SK-N-SH (cell line): ENCODE measurements at regions not wholly inside any gene's neighbourhood (a gene's known extent, or its start where the extent isn't known, plus 50 kb on each side); places are given as distances from the start of the nearest gene placed in this dataset.
"Not testable (repeated sequence)": the region's sequence is repeated elsewhere in the genome, so short reads cannot be mapped to it uniquely, and the experiment has no call there.

Experiments
- CTCF ChIA-PET: fragments of 300-600, 350-600 bp; formaldehyde crosslinking; extraction: SDS; loops from one replicate; lab custom pipeline; 2021; lab: Yijun Ruan, JAX
- POLR2A ChIA-PET: fragments of 350-600 bp; sonication (Branson Sonifier 250); formaldehyde crosslinking; extraction: SDS; loops from one replicate; lab custom pipeline; 2020; ENCODE audit warnings: antibody characterized with exemption, inconsistent platforms; lab: Yijun Ruan, JAX
- DNase-seq: peaks from one replicate; pipeline ENCODE4 v3.0.0; 2012
- H2AFZ ChIP-seq: fragments of 200-600 bp; sonication (generic); 2 replicates; pipeline ENCODE4 v1.8.1; 2016; ENCODE audit warnings: antibody characterized with exemption, mild to moderate bottlenecking, low read depth
- H3F3A ChIP-seq: fragments of 200-600 bp; sonication (generic); replicated peaks from 2 replicates; pipeline ENCODE3; 2016; ENCODE audit warnings: antibody characterized with exemption, mild to moderate bottlenecking; ENCODE audit not compliant: insufficient read depth
- H3K27ac ChIP-seq, 2 experiments: fragments of 200-500 bp in 1 of 2; fragments of 200-600 bp in 1 of 2; sonication (Bioruptor generic) in 1 of 2; sonication (generic), shearing (Covaris generic) in 1 of 2; 2 replicates each; pipeline versions ENCODE4 v1.5.1 to v1.6.1; 2014 to 2016; ENCODE audit warnings: low read depth in 2 of 2, inconsistent platforms in 1 of 2, low read length in 1 of 2, mild to moderate bottlenecking in 1 of 2, mixed read lengths in 1 of 2
- H3K27me3 ChIP-seq: fragments of 200-600 bp; sonication (generic), shearing (Covaris generic); 2 replicates; pipeline ENCODE4 v1.6.1; 2016; ENCODE audit warnings: mixed run types; ENCODE audit not compliant: insufficient read depth
- H3K36me3 ChIP-seq, 2 experiments: fragments of 200-500 bp in 1 of 2; fragments of 200-600 bp in 1 of 2; sonication (Bioruptor generic) in 1 of 2; sonication (generic) in 1 of 2; replicated peaks in 1 of 2; 2 replicates each; pipeline versions ENCODE3 to v1.5.1; 2014 to 2016; ENCODE audit warnings: low read length in 1 of 2, mild to moderate bottlenecking in 1 of 2; ENCODE audit not compliant: insufficient read depth in 2 of 2, control insufficient read depth in 1 of 2
- H3K4me1 ChIP-seq, 2 experiments: fragments of 200-500 bp in 1 of 2; fragments of 200-600 bp in 1 of 2; sonication (Bioruptor generic) in 1 of 2; sonication (generic), shearing (Covaris generic) in 1 of 2; 2 replicates each; pipeline versions ENCODE4 v1.5.1 to v1.6.1; 2014 to 2016; ENCODE audit warnings: low read depth in 1 of 2, low read length in 1 of 2, mixed run types in 1 of 2; ENCODE audit not compliant: insufficient read depth in 2 of 2, control insufficient read depth in 1 of 2
- H3K4me2 ChIP-seq: fragments of 200-600 bp; sonication (generic), shearing (Covaris generic); 2 replicates; pipeline ENCODE4 v1.6.1; 2017; ENCODE audit warnings: mixed run types
- H3K4me3 ChIP-seq, 2 experiments: fragments of 200-500 bp in 1 of 2; fragments of 200-600 bp in 1 of 2; sonication (Bioruptor generic) in 1 of 2; sonication (generic), shearing (Covaris generic) in 1 of 2; 2 replicates each; pipeline versions ENCODE4 v1.5.1 to v1.8.1; 2014 to 2016; ENCODE audit warnings: low read depth in 2 of 2, inconsistent platforms in 1 of 2, low read length in 1 of 2, mild to moderate bottlenecking in 1 of 2, mixed read lengths in 1 of 2, moderate library complexity in 1 of 2
- H3K79me2 ChIP-seq: fragments of 200-600 bp; sonication (generic); 2 replicates; pipeline ENCODE4 v1.8.1; 2017; ENCODE audit warnings: mild to moderate bottlenecking; ENCODE audit not compliant: insufficient read depth
- H3K9ac ChIP-seq: fragments of 200-600 bp; sonication (generic); 2 replicates; pipeline ENCODE4 v1.6.1; 2017; ENCODE audit warnings: mixed run types
- H3K9me2 ChIP-seq: fragments of 200-600 bp; sonication (generic); 2 replicates; pipeline ENCODE4 v1.6.1; 2017; ENCODE audit warnings: mixed run types
- H3K9me3 ChIP-seq: fragments of 200-600 bp; sonication (generic); 2 replicates; pipeline ENCODE4 v1.6.1; 2017; ENCODE audit warnings: mixed run types, mild to moderate bottlenecking, moderate library complexity
- H4K20me1 ChIP-seq: fragments of 200-600 bp; sonication (generic); 2 replicates; pipeline ENCODE4 v1.6.1; 2017; ENCODE audit warnings: mild to moderate bottlenecking, mixed run types; ENCODE audit not compliant: insufficient read depth
- EZH2phosphoT487 ChIP-seq: fragments of 200-600 bp; sonication (generic); IDR thresholded peaks from 2 replicates; pipeline ENCODE4 v1.6.1; 2017; ENCODE audit warnings: low read depth, mixed run types, mild to moderate bottlenecking, antibody characterized with exemption, moderate library complexity, borderline replicate concordance
- MEF2A ChIP-seq: IDR thresholded peaks from 2 replicates; pipeline ENCODE4 v1.4.0; 2012; ENCODE audit warnings: low read depth, borderline replicate concordance
- NFIC ChIP-seq: IDR thresholded peaks from 2 replicates; pipeline ENCODE4 v1.4.0; 2012; ENCODE audit warnings: borderline replicate concordance
- POLR2AphosphoS5 ChIP-seq: IDR thresholded peaks from 2 replicates; pipeline ENCODE4 v1.6.1; 2012; ENCODE audit warnings: low read depth, low read length
- SIN3A ChIP-seq: IDR thresholded peaks from 2 replicates; pipeline ENCODE4 v1.6.1; 2012; ENCODE audit warnings: low read depth, mild to moderate bottlenecking, low read length, moderate library complexity, borderline replicate concordance
- SMC3 ChIP-seq: IDR thresholded peaks from 2 replicates; pipeline ENCODE4 v1.6.1; 2012; ENCODE audit warnings: low read depth, low read length, improper control_type of control experiment
- TAF1 ChIP-seq: IDR thresholded peaks from 2 replicates; pipeline ENCODE4 v1.6.1; 2012; ENCODE audit warnings: low read depth, mild to moderate bottlenecking, low read length, moderate library complexity, borderline replicate concordance
- USF1 ChIP-seq: IDR thresholded peaks from 2 replicates; pipeline ENCODE4 v1.4.0; 2012; ENCODE audit warnings: low read depth, borderline replicate concordance
- USF2 ChIP-seq: fragments of 150-350 bp; IDR thresholded peaks from 2 replicates; pipeline ENCODE4 v1.6.1; 2017; ENCODE audit warnings: antibody characterized with exemption, low read length, low read depth, borderline replicate concordance
- WGBS: methylation state at CpG from one replicate; pipeline ENCODE4 v1.1.6; 2017; ENCODE audit warnings: low lambda C conversion rate; 5-methylcytosine and 5-hydroxymethylcytosine counted together
- TF ChIP-seq, protein P1 (sequence below): IDR thresholded peaks from 2 replicates; pipeline ENCODE4; 2012

DNA sequence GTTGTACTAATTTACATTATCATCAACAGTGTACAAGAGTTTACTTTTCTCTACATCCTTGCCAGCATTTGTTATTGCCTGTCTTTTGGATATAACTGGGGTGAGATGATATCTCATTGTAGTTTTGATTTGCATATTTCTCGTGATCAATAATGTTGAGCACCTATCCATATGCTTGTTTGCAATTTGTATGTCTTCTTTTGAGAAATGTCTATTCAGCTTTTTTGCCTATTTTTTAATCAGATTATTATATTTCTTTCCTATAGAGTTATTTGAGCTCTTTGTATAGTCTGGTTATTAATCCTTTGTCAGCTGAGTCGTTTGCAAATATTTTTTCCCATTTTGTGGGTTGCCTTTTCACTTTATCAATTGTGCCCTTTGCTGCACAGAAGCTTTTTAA is 540.8 kb upstream of the SGO1 start:
- WGBS = 42% methylated on average over 2 of the region's 2 CpGs
- Histone ChIP-seq H4K20me1 (no peaks in the 10 kb centered on the region), H3K27me3 (no peaks in the 10 kb centered on the region), H2AFZ (no peak overlapping the region), H3K9me3 (no peaks in the 10 kb centered on the region), H3K9ac (no peak overlapping the region), H3K4me3 (no peak overlapping the region), H3K27ac (no peak overlapping the region), H3F3A (no peaks in the 10 kb centered on the region), H3K79me2 (no peaks in the 10 kb centered on the region), H3K4me2 (no peak overlapping the region), H3K9me2 (no peaks in the 10 kb centered on the region), H3K4me1 (peaks cover 0 to 2% of the 10 kb centered on the region in 2 experiments; a peak in 1 of 4 replicates), H3K36me3 (no peaks in the 10 kb centered on the region)
- ChIA-PET CTCF (interaction anchor here (0.5 to 1.2 kb wide), 3 partner anchors 12 to 445 kb away, joined by 3 to 4 read pairs (median 3); no protein-coding TSS in a partner anchor), POLR2A (no interaction called here)
- no peak for TF ChIP-seq USF2
- no peak for TF ChIP-seq TAF1
- TF ChIP-seq EZH2phosphoT487 = no peak
- TF ChIP-seq, protein P1, sequence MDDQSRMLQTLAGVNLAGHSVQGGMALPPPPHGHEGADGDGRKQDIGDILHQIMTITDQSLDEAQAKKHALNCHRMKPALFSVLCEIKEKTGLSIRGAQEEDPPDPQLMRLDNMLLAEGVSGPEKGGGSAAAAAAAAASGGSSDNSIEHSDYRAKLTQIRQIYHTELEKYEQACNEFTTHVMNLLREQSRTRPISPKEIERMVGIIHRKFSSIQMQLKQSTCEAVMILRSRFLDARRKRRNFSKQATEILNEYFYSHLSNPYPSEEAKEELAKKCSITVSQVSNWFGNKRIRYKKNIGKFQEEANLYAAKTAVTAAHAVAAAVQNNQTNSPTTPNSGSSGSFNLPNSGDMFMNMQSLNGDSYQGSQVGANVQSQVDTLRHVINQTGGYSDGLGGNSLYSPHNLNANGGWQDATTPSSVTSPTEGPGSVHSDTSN = no peak
- no peak for TF ChIP-seq NFIC
- no peak for TF ChIP-seq POLR2AphosphoS5
- TF ChIP-seq SMC3 = no peak
- DNase-seq = no peak

- Histone ChIP-seq H3K27me3 (no peaks in the 10 kb centered on the region), H3K4me2 (no peak overlapping the region), H2AFZ (no peak overlapping the region), H3K4me3 (no peak overlapping the region), H4K20me1 (no peaks in the 10 kb centered on the region), H3F3A (no peaks in the 10 kb centered on the region), H3K9me3 (no peaks in the 10 kb centered on the region), H3K36me3 (no peaks in the 10 kb centered on the region), H3K27ac (no peak overlapping the region), H3K79me2 (no peaks in the 10 kb centered on the region), H3K9ac (no peak overlapping the region)
- whole genome bisulfite sequencing = 52% methylated on average over 1 of the region's 1 CpG
- CTCF ChIA-PET = no interaction called here
- POLR2A ChIA-PET = no interaction called here
- TF ChIP-seq MEF2A = no peak
- no peak for TF ChIP-seq POLR2AphosphoS5
- TF ChIP-seq SIN3A = no peak
- TF ChIP-seq USF1 = no peak
- TF ChIP-seq, all 33 proteins: peak for 0
- no peak for DNase-seq
- Histone ChIP-seq H3K9me2 (no peaks in the 10 kb centered on the region), H3K4me1 (peaks cover 0 to 2% of the 10 kb centered on the region in 2 experiments; a peak in 1 of 4 replicates)
These were observed 538.2 kb upstream of the SGO1 start for GRCh38 chr3:20724241-20724640.

- H3K27ac ChIP-seq, H3K27me3 ChIP-seq, H3K79me2 ChIP-seq, POLR2A ChIA-PET, H3K9me3 ChIP-seq, H3K4me2 ChIP-seq, CTCF ChIA-PET, H3F3A ChIP-seq, H3K4me3 ChIP-seq, DNase-seq, H3K36me3 ChIP-seq, H2AFZ ChIP-seq, H3K9ac ChIP-seq, H3K4me1 ChIP-seq, H4K20me1 ChIP-seq, H3K9me2 ChIP-seq: not testable (repeated sequence)
- 82% methylated on average over 2 of the region's 2 CpGs for WGBS
These were observed 530.4 kb upstream of the SGO1 start for GRCh38 chr3:20716425-20716824.
